Heart left ventricle (tissue), 16 donors: ENCODE measurements at regions not wholly inside any gene's neighbourhood (a gene's known extent, or its start where the extent isn't known, plus 50 kb on each side); places are given as distances from the start of the nearest gene placed in this dataset.

ENCODE experiments used
- ATAC-seq, 4 donors: fragments of 200-7000 bp; cut with Tn5 transposase; one replicate each; pipeline ENCODE4 v1.9.1; 2020 to 2022; ENCODE audit warnings: moderate library complexity in 4 of 4, mild to moderate bottlenecking in 3 of 4, moderate number of reproducible peaks in 1 of 4
- DNase-seq, 5 donors: peaks; one replicate each; pipeline ENCODE4 v3.0.0-alpha.2; 2020
- H3K27ac ChIP-seq, 12 donors: fragments of 200-600 bp; sonication (generic) in 4 of 12; one replicate each; pipeline versions ENCODE4 v1.5.0 to v1.8.0; 2016 to 2022; ENCODE audit warnings: mild to moderate bottlenecking in 2 of 12
- H3K27me3 ChIP-seq, 9 donors: fragments of 200-600 bp; sonication (generic) in 2 of 9; one replicate each; pipeline versions ENCODE4 v1.5.1 to v1.8.0; 2016 to 2022; ENCODE audit warnings: mild to moderate bottlenecking in 3 of 9
- H3K36me3 ChIP-seq, 9 donors: fragments of 200-600 bp; sonication (generic) in 2 of 9; one replicate each; pipeline versions ENCODE4 v1.5.0 to v1.8.0; 2018 to 2022; ENCODE audit warnings: mild to moderate bottlenecking in 2 of 9
- H3K4me1 ChIP-seq, 12 donors: fragments of 200-600 bp; sonication (generic) in 4 of 12; one replicate each; pipeline versions ENCODE4 v1.5.0 to v1.8.0; 2016 to 2022; ENCODE audit warnings: mild to moderate bottlenecking in 3 of 12
- H3K4me3 ChIP-seq, 12 donors: fragments of 200-600 bp; sonication (generic) in 4 of 12; one replicate each; pipeline versions ENCODE4 v1.5.0 to v1.8.0; 2017 to 2022; ENCODE audit warnings: mild to moderate bottlenecking in 9 of 12, moderate library complexity in 4 of 12
- H3K9me3 ChIP-seq, 12 donors: fragments of 200-600 bp; sonication (generic) in 4 of 12; one replicate each; pipeline versions ENCODE4 v1.5.0 to v1.8.0; 2016 to 2022; ENCODE audit warnings: mild to moderate bottlenecking in 1 of 12
- POLR2A ChIP-seq, 2 donors: fragments of 450-650 bp; IDR thresholded peaks; one replicate each; pipeline ENCODE4 v1.6.1; 2017; ENCODE audit warnings: antibody characterized with exemption in 2 of 2, mild to moderate bottlenecking in 2 of 2, moderate library complexity in 2 of 2
- WGBS, 4 donors: extraction: QIAGEN DNeasy Blood & Tissue Kit in 2 of 4; methylation state at CpG; one replicate each; pipeline versions ENCODE4 v1.1.5 to v1.1.7; 2013 to 2018; 5-methylcytosine and 5-hydroxymethylcytosine counted together
- intact Hi-C, 10 donors: fragments of 100-400 bp; cut with DNase I; formaldehyde crosslinking; loops; one replicate each; pipeline versions ENCODE4 v1.11.1 to v1.14.2; 2022
- TF ChIP-seq, protein P1 (sequence below), 12 donors: fragments of 200-600 bp; sonication (generic) in 4 of 12; IDR thresholded peaks; one replicate each; pipeline versions ENCODE4 v1.5.0 to v1.8.0; 2018 to 2022; ENCODE audit warnings: antibody characterized with exemption in 12 of 12, mild to moderate bottlenecking in 5 of 12
- donor health status: ischemic (EF 13 %, LVEDD 7.1; RV severe dilation, severe dysfunction).
- donor health status: healthy with polysubstance abuse.
- donor health status: DM: no; HTN: yes; CAD: no.
- donor health status: DM: no; HTN: no; CAD: no.
- donor health status: ischemic (EF 25% LVEDD 6.9; RV normal size, moderate dysfunction).
- donor health status: ischemic (EF 25% LVEDD 5.7; RV mildly dilated, moderate dysfunction).
- donor health status: healthy.
- donor health status: DM: yes; HTN: yes; CAD: no.
- donor health status: ischemic (EF 35%, LVEDD 5.7; RV mildly dilated, moderate dysfunction).
- donor health status: nonischemic (EF 11% LVEDD 7.7; RV severe dilation, severe dysfunction).
- donor health status: DM: yes; HTN: yes; CAD: no.
- donor health status: PGD.
- donor health status: ischemic (EF 29% LVEDD 5.4; RV normal size, mild dysfunction).
- donor health status: nonischemic (EF 23%, LVEDD 6.1; RV moderate dilation, normal function).

DNA sequence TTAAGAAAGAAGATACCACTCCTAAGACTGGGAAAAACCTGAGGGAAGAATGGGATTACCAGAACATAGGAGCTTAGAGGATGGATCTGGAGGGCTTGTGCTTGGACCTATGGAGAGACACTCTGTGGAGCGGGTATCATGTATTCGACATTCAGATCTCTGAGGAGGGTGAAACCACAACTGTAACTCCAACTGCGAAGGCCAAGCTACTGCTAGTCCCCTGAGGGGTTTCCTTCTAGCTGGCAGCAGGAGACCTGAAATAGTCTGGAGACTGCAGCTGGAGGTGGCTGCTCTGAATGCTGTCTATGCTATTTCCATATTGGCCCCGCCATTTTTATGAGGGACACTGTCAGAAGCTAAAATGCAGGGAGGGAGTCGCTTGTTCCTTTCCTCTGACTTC is 462.3 kb downstream of the PTPRC start:
- H3K27me3 ChIP-seq, result no peaks in the 10 kb centered on the region
- ATAC-seq, result no peak
- TF ChIP-seq, protein P1, sequence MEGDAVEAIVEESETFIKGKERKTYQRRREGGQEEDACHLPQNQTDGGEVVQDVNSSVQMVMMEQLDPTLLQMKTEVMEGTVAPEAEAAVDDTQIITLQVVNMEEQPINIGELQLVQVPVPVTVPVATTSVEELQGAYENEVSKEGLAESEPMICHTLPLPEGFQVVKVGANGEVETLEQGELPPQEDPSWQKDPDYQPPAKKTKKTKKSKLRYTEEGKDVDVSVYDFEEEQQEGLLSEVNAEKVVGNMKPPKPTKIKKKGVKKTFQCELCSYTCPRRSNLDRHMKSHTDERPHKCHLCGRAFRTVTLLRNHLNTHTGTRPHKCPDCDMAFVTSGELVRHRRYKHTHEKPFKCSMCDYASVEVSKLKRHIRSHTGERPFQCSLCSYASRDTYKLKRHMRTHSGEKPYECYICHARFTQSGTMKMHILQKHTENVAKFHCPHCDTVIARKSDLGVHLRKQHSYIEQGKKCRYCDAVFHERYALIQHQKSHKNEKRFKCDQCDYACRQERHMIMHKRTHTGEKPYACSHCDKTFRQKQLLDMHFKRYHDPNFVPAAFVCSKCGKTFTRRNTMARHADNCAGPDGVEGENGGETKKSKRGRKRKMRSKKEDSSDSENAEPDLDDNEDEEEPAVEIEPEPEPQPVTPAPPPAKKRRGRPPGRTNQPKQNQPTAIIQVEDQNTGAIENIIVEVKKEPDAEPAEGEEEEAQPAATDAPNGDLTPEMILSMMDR (IDR thresholded peaks at IDR 0.05), result no peak
- no peak for TF ChIP-seq POLR2A (IDR thresholded peaks at IDR 0.05)
- peaks cover 0 to 13% (median 0%) of the 10 kb centered on the region in 12 donors for H3K9me3 ChIP-seq
- no peak overlapping the region for H3K4me3 ChIP-seq
- H3K36me3 ChIP-seq, result no peaks in the 10 kb centered on the region
- H3K4me1 ChIP-seq, result no peaks in the 10 kb centered on the region
- WGBS, 4 donors, result 86 to 94% (median 91%) methylated on average over 5 of the region's 5 CpGs
- intact Hi-C loops, result no loop called here
- DNase-seq, result no peak
- no peak overlapping the region for H3K27ac ChIP-seq

DNA sequence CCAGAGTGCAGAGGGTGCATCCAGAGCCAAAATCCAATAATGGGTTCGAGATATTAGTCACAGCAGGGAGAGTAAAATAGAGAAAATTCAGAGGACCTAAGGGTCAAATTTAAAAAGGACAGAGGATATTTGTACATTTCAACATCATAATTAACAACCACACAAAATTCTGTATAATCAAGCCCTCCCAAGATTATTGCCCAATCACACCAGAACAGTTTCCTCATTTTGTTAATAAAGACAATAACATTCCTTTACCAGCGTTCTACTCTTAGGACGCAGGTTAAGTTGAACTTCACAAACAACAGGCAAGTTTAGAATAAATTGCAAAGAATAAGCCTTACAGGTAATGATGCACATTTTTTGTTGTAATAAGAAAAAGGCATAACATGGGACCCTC is 462.8 kb downstream of the PTPRC start:
- no peaks in the 10 kb centered on the region for H3K4me1 ChIP-seq
- H3K27ac ChIP-seq, result no peak overlapping the region
- TF ChIP-seq, protein P1 (IDR thresholded peaks at IDR 0.05), result no peak
- no peak for TF ChIP-seq POLR2A (IDR thresholded peaks at IDR 0.05)
- 75 to 85% (median 78%) methylated on average over 3 of the region's 3 CpGs for WGBS, 4 donors
- no peak for ATAC-seq
- no peaks in the 10 kb centered on the region for H3K36me3 ChIP-seq
- intact Hi-C loops, result no loop called here
- no peaks in the 10 kb centered on the region for H3K27me3 ChIP-seq
- H3K9me3 ChIP-seq, result peaks cover 0 to 16% (median under 1%) of the 10 kb centered on the region in 12 donors
- no peak for DNase-seq
- H3K4me3 ChIP-seq, result no peak overlapping the region

DNA sequence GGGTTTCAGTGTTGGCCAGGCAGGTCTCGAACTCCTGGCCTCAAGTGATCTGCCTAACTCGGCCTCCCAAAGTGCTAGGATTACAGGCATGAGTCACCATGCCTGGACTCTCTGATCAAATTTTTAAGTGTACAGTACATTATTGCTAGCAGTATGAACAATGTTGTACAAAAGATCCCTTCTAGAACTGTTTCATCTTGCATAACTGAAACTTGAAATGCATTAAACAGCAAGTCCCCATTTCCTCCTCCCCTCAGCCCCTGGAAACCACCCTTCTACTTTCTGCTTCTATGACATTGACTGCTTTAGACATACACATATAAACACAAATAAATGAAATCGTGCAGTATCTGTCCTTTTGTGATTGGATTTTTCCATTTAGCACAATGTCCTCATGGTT is 463.4 kb downstream of the PTPRC start:
- intact Hi-C loops, result no loop called here
- ATAC-seq (no peak), DNase-seq (no peak)
- Histone ChIP-seq H3K27me3 (no peaks in the 10 kb centered on the region), H3K36me3 (no peaks in the 10 kb centered on the region), H3K9me3 (peaks cover 0 to 20% (median under 1%) of the 10 kb centered on the region in 12 donors), H3K4me1 (no peaks in the 10 kb centered on the region), H3K27ac (no peak overlapping the region), H3K4me3 (no peak overlapping the region)
- 79 to 89% (median 87%) methylated on average over 3 of the region's 3 CpGs for WGBS, 4 donors
- no peak for TF ChIP-seq POLR2A (IDR thresholded peaks at IDR 0.05)
- TF ChIP-seq, protein P1 (IDR thresholded peaks at IDR 0.05), result no peak

DNA sequence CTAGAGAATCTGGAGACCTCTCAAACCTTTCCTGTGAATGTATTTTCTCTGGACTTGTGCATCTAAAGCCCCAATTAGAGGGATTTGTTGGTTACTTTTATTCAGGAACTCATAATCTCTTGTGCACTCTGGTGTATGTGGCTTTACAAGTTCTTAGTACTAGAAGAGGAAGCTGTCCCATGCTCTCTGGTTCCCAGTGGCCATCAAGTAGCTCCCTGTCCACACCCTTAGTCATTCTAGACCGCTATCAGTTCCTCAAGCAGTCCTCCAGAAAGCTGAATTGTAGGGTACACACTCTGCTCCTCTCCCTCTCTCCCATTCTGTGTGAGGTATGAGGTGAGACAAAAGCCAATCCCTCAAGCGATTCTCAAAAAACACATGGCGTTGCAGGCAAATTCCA is 470.3 kb downstream of the PTPRC start:
- H3K27ac ChIP-seq, result no peak overlapping the region
- TF ChIP-seq POLR2A (IDR thresholded peaks at IDR 0.05), result no peak
- TF ChIP-seq, protein P1 (IDR thresholded peaks at IDR 0.05), result no peak
- peaks cover 0 to 38% (median 3%) of the 10 kb centered on the region in 12 donors for H3K9me3 ChIP-seq
- H3K4me1 ChIP-seq, result no peaks in the 10 kb centered on the region
- no peaks in the 10 kb centered on the region for H3K27me3 ChIP-seq
- intact Hi-C loops, result no loop called here
- 87 to 94% (median 90%) methylated on average over 3 of the region's 3 CpGs for whole genome bisulfite sequencing, 4 donors
- no peaks in the 10 kb centered on the region for H3K36me3 ChIP-seq
- ATAC-seq, result no peak
- no peak for DNase-seq
- no peak overlapping the region for H3K4me3 ChIP-seq
